CD4-positive, alpha-beta T cell (primary cell): ENCODE measurements at regions not wholly inside any gene's neighbourhood (a gene's known extent, or its start where the extent isn't known, plus 50 kb on each side); places are given as distances from the start of the nearest gene placed in this dataset.

Experiments used
- ATAC-seq: fragments of 200-7000 bp; cut with Tn5 transposase; one replicate; pipeline ENCODE4 v1.10.0; 2022; ENCODE audit warnings: mild to moderate bottlenecking; ENCODE audit not compliant: poor library complexity
- CTCF ChIA-PET: fragments of 350-600 bp; sonication (Branson Sonifier 250); formaldehyde crosslinking; loops from one replicate; lab custom pipeline; 2021; ENCODE audit warnings: antibody characterized with exemption, inconsistent platforms; lab: Charles Lee
- POLR2A ChIA-PET: fragments of 350-600 bp; sonication (Branson Sonifier 250); formaldehyde crosslinking; loops from one replicate; lab custom pipeline; 2021; ENCODE audit warnings: antibody characterized with exemption, inconsistent platforms; lab: Charles Lee
- DNase-seq, 14 experiments: peaks; one replicate each; pipeline ENCODE4 v3.0.0-alpha.2; 2013 to 2020; ENCODE audit warnings: mixed read lengths in 2 of 14
- H3K27ac ChIP-seq, 2 donors: one replicate each; pipeline versions ENCODE4 v1.5.1 to v1.7.0; 2013; ENCODE audit warnings: low read length in 2 of 2, low read depth in 1 of 2, mild to moderate bottlenecking in 1 of 2
- H3K27me3 ChIP-seq, 2 experiments: 1 replicate in 1 of 2; 2 replicates in 1 of 2; pipeline versions ENCODE4 v1.6.1 to v1.7.0; 2013; ENCODE audit warnings: low read length in 2 of 2, control low read depth in 1 of 2, mild to moderate bottlenecking in 1 of 2, moderate library complexity in 1 of 2; ENCODE audit not compliant: insufficient read depth in 2 of 2, control insufficient read depth in 1 of 2
- H3K36me3 ChIP-seq: one replicate; pipeline ENCODE4 v1.6.1; 2013; ENCODE audit warnings: low read length, control low read depth; ENCODE audit not compliant: insufficient read depth
- H3K4me1 ChIP-seq: one replicate; pipeline ENCODE4 v1.6.1; 2013; ENCODE audit warnings: low read length, control low read depth; ENCODE audit not compliant: insufficient read depth
- H3K4me3 ChIP-seq: one replicate; pipeline ENCODE4 v1.5.1; 2013; ENCODE audit warnings: mild to moderate bottlenecking, low read length, moderate library complexity
- H3K9me3 ChIP-seq, 2 experiments: 1 replicate in 1 of 2; 2 replicates in 1 of 2; pipeline versions ENCODE4 v1.6.1 to v1.7.0; 2013; ENCODE audit warnings: low read length in 2 of 2, mild to moderate bottlenecking in 2 of 2, control low read depth in 1 of 2, moderate library complexity in 1 of 2; ENCODE audit not compliant: control insufficient read depth in 1 of 2, insufficient read depth in 1 of 2
- H3K27ac Mint-ChIP-seq: one replicate; pipeline ENCODE4 v1.8.0; 2020; ENCODE audit warnings: mixed read lengths
- H3K27me3 Mint-ChIP-seq: one replicate; pipeline ENCODE4 v1.8.0; 2021; ENCODE audit warnings: mixed read lengths
- H3K36me3 Mint-ChIP-seq: one replicate; pipeline ENCODE4 v1.8.0; 2021; ENCODE audit warnings: low read depth, mixed read lengths
- H3K4me1 Mint-ChIP-seq: one replicate; pipeline ENCODE4 v1.8.0; 2021; ENCODE audit warnings: low read depth, mixed read lengths
- H3K4me3 Mint-ChIP-seq: one replicate; pipeline ENCODE4 v1.8.0; 2020; ENCODE audit warnings: mild to moderate bottlenecking, mixed read lengths
- H3K9me3 Mint-ChIP-seq: one replicate; pipeline ENCODE4 v1.8.0; 2020; ENCODE audit warnings: mixed read lengths
- intact Hi-C, 2 experiments: fragments of 100-400 bp; cut with DNase I in 1 of 2; cut with micrococcal nuclease in 1 of 2; formaldehyde crosslinking; loops; one replicate each; pipeline versions ENCODE4 v1.15.1 to v1.9.0; 2023 to 2025; cut with DNase I, micrococcal nuclease
- TF ChIP-seq, protein P1 (sequence below): fragments of 200-600 bp; IDR thresholded peaks from one replicate; pipeline ENCODE4 v1.8.0; 2022; ENCODE audit warnings: antibody characterized with exemption, mild to moderate bottlenecking

DNA sequence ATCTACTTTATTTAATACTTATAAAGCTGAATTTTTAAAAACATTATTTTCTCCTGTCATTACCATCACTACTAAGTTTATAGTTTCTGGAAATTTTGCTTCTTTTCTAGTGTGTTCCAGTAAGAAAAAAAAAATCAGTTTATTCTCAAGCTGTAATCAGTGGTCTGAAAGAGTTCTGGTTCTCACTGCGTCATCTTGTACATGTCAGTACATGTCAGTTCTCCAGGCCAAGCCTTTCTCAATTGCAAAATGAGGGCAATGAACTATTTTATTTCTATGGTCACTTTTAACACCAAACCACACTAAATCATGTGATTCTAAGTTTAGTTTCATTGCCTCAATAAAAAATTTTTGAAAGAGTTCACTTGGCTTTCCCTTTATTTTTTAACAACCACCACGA lies 468.9 kb upstream of the LRFN5 start:
- Mint-ChIP-seq H3K27me3 (no peaks in the 10 kb centered on the region), H3K27ac (no peak overlapping the region), H3K4me3 (no peak overlapping the region), H3K4me1 (no peaks in the 10 kb centered on the region), H3K9me3 (peaks cover 2% of the 10 kb centered on the region), H3K36me3 (no peaks in the 10 kb centered on the region)
- ChIA-PET POLR2A (no interaction called here), CTCF (no interaction called here)
- TF ChIP-seq, protein P1, sequence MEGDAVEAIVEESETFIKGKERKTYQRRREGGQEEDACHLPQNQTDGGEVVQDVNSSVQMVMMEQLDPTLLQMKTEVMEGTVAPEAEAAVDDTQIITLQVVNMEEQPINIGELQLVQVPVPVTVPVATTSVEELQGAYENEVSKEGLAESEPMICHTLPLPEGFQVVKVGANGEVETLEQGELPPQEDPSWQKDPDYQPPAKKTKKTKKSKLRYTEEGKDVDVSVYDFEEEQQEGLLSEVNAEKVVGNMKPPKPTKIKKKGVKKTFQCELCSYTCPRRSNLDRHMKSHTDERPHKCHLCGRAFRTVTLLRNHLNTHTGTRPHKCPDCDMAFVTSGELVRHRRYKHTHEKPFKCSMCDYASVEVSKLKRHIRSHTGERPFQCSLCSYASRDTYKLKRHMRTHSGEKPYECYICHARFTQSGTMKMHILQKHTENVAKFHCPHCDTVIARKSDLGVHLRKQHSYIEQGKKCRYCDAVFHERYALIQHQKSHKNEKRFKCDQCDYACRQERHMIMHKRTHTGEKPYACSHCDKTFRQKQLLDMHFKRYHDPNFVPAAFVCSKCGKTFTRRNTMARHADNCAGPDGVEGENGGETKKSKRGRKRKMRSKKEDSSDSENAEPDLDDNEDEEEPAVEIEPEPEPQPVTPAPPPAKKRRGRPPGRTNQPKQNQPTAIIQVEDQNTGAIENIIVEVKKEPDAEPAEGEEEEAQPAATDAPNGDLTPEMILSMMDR, result no peak
- H3K27ac ChIP-seq, result no peak overlapping the region
- no peak overlapping the region for H3K4me3 ChIP-seq
- no peaks in the 10 kb centered on the region for H3K27me3 ChIP-seq
- DNase-seq (no peak), ATAC-seq (no peak)
- intact Hi-C loops, result no loop called here
- H3K9me3 ChIP-seq, result no peaks in the 10 kb centered on the region
- no peaks in the 10 kb centered on the region for H3K4me1 ChIP-seq
- H3K36me3 ChIP-seq, result no peaks in the 10 kb centered on the region

DNA sequence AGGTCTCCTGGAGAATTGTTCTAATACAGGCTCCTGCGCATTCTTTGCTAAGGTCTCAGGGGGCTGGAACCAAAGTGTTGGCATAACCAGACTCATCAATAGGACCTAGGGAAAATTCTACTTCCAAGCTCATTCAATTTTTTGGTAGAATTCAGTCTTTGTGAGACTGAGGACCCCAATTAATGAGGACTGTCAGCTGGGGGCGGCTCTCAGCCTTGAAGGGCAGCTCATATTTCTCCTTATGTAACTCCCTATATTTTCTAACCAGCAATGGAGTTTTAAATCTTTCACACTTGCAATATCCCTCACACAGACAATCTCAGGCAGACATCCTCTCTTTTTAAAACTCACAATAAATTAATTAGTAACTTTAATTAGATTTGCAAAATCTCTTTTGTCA lies 476.4 kb upstream of the LRFN5 start:
- TF ChIP-seq, protein P1, result no peak

GRCh38 chr14:41120402-41120801 lies 486.3 kb upstream of the LRFN5 start:
- Histone ChIP-seq H3K4me1 (no peaks in the 10 kb centered on the region), H3K9me3 (no peaks in the 10 kb centered on the region), H3K4me3 (no peak overlapping the region), H3K27me3 (no peaks in the 10 kb centered on the region), H3K36me3 (no peaks in the 10 kb centered on the region), H3K27ac (no peak overlapping the region)
- intact Hi-C loops, result no loop called here
- ChIA-PET POLR2A (no interaction called here), CTCF (no interaction called here)
- ATAC-seq (no peak), DNase-seq (no peak)
- Mint-ChIP-seq H3K4me3 (no peak overlapping the region), H3K9me3 (peaks cover 2% of the 10 kb centered on the region), H3K4me1 (no peaks in the 10 kb centered on the region), H3K27ac (no peak overlapping the region), H3K36me3 (no peaks in the 10 kb centered on the region), H3K27me3 (no peaks in the 10 kb centered on the region)
- TF ChIP-seq, protein P1, result no peak

More for the DNA sequence above, 476.4 kb upstream of the LRFN5 start:
- no peak overlapping the region for H3K27ac Mint-ChIP-seq
- ChIA-PET POLR2A (no interaction called here), CTCF (no interaction called here)
- Histone ChIP-seq H3K27ac (no peak overlapping the region), H3K36me3 (no peaks in the 10 kb centered on the region), H3K4me3 (no peak overlapping the region), H3K27me3 (no peaks in the 10 kb centered on the region), H3K4me1 (no peaks in the 10 kb centered on the region), H3K9me3 (no peaks in the 10 kb centered on the region)
- no peak for ATAC-seq
- no peak overlapping the region for H3K4me3 Mint-ChIP-seq
- no peaks in the 10 kb centered on the region for H3K4me1 Mint-ChIP-seq
- no peaks in the 10 kb centered on the region for H3K27me3 Mint-ChIP-seq
- H3K36me3 Mint-ChIP-seq, result no peaks in the 10 kb centered on the region
- DNase-seq, result no peak
- intact Hi-C loops, result no loop called here
- H3K9me3 Mint-ChIP-seq, result no peaks in the 10 kb centered on the region
